Activated CD8-positive, alpha-beta T cell treated with anti-CD3 and anti-CD28 coated beads, Interleukin-2, amount 10 ng/mL, durations not matched to agents 7 days and 5 days (primary cell): ENCODE measurements at regions not wholly inside any gene's neighbourhood (a gene's known extent, or its start where the extent isn't known, plus 50 kb on each side); places are given as distances from the start of the nearest gene placed in this dataset.
"Not testable (repeated sequence)": the region's sequence is repeated elsewhere in the genome, so short reads cannot be mapped to it uniquely, and the experiment has no call there.

Experiments used
- ATAC-seq: fragments of 150-1000 bp; cut with Tn5 transposase; one replicate; pipeline ENCODE4 v1.10.0; 2021; ENCODE audit warnings: moderate library complexity
- CTCF ChIA-PET: fragments of 350-600 bp; sonication (Branson Sonifier 250); formaldehyde crosslinking; loops from one replicate; lab custom pipeline; 2021; ENCODE audit warnings: antibody characterized with exemption; lab: Charles Lee
- POLR2A ChIA-PET: fragments of 350-600 bp; sonication (Branson Sonifier 250); formaldehyde crosslinking; loops from one replicate; lab custom pipeline; 2021; ENCODE audit warnings: antibody characterized with exemption; lab: Charles Lee
- DNase-seq: peaks from one replicate; pipeline ENCODE4 v3.0.0-alpha.2; 2020
- H3K27ac Mint-ChIP-seq: one replicate; pipeline ENCODE4 v1.8.0; 2021; ENCODE audit warnings: mild to moderate bottlenecking, mixed read lengths
- H3K27me3 Mint-ChIP-seq: one replicate; pipeline ENCODE4 v1.8.0; 2021; ENCODE audit warnings: low read depth, mixed read lengths
- H3K36me3 Mint-ChIP-seq: one replicate; pipeline ENCODE4 v1.8.0; 2021; ENCODE audit warnings: low read depth, mixed read lengths
- H3K4me1 Mint-ChIP-seq: one replicate; pipeline ENCODE4 v1.8.0; 2021; ENCODE audit warnings: low read depth, mixed read lengths
- H3K4me3 Mint-ChIP-seq: one replicate; pipeline ENCODE4 v1.8.0; 2021; ENCODE audit warnings: mild to moderate bottlenecking, mixed read lengths
- H3K9me3 Mint-ChIP-seq: one replicate; pipeline ENCODE4 v1.8.0; 2022; ENCODE audit warnings: mixed read lengths; ENCODE audit not compliant: insufficient read depth

GRCh38 chr16:54879681-54880080 is 51.0 kb upstream of the IRX5 start:
- no peak for DNase-seq
- H3K27ac Mint-ChIP-seq = no peak overlapping the region
- POLR2A ChIA-PET = no interaction called here
- no peaks in the 10 kb centered on the region for H3K36me3 Mint-ChIP-seq
- H3K4me3 Mint-ChIP-seq = no peak overlapping the region
- H3K4me1 Mint-ChIP-seq = no peaks in the 10 kb centered on the region
- CTCF ChIA-PET = no interaction called here
- H3K9me3 Mint-ChIP-seq = peaks cover 4% of the 10 kb centered on the region
- H3K27me3 Mint-ChIP-seq = no peaks in the 10 kb centered on the region
- ATAC-seq = no peak

- Mint-ChIP-seq H3K4me1 (no peaks in the 10 kb centered on the region), H3K36me3 (no peaks in the 10 kb centered on the region), H3K27me3 (no peaks in the 10 kb centered on the region), H3K9me3 (no peaks in the 10 kb centered on the region), H3K27ac (no peak overlapping the region), H3K4me3 (no peak overlapping the region)
- no peak for ATAC-seq
- ChIA-PET CTCF (no interaction called here), POLR2A (no interaction called here)
- no peak for DNase-seq
Measured at GRCh38 chr16:54878301-54878700, 52.4 kb upstream of the IRX5 start.

GRCh38 chr16:54875443-54875842 is 55.2 kb upstream of the IRX5 start:
- no peaks in the 10 kb centered on the region for H3K27me3 Mint-ChIP-seq
- CTCF ChIA-PET = interaction anchor here (1.7 kb wide), 1 partner anchor 14 kb away, joined by 4 read pairs; no protein-coding TSS in a partner anchor
- no peak for ATAC-seq
- DNase-seq = no peak
- no peaks in the 10 kb centered on the region for H3K36me3 Mint-ChIP-seq
- H3K9me3 Mint-ChIP-seq = no peaks in the 10 kb centered on the region
- no peak overlapping the region for H3K27ac Mint-ChIP-seq
- POLR2A ChIA-PET = no interaction called here
- H3K4me1 Mint-ChIP-seq = no peaks in the 10 kb centered on the region
- no peak overlapping the region for H3K4me3 Mint-ChIP-seq

- H3K9me3 Mint-ChIP-seq, ATAC-seq, DNase-seq, H3K4me1 Mint-ChIP-seq, H3K4me3 Mint-ChIP-seq, H3K36me3 Mint-ChIP-seq, H3K27me3 Mint-ChIP-seq, H3K27ac Mint-ChIP-seq, POLR2A ChIA-PET: not testable (repeated sequence)
- CTCF ChIA-PET = interaction anchor here (0.7 kb wide), 1 partner anchor 19 kb away, joined by 3 read pairs; no protein-coding TSS in a partner anchor
Measured at GRCh38 chr16:54873716-54874373, 56.8 kb upstream of the IRX5 start.

GRCh38 chr16:54873071-54873470 is 57.6 kb upstream of the IRX5 start:
- DNase-seq (no peak), ATAC-seq (no peak)
- Mint-ChIP-seq H3K27me3 (no peaks in the 10 kb centered on the region), H3K9me3 (peaks cover 3% of the 10 kb centered on the region), H3K27ac (no peak overlapping the region), H3K4me3 (no peak overlapping the region), H3K36me3 (no peaks in the 10 kb centered on the region), H3K4me1 (no peaks in the 10 kb centered on the region)
- POLR2A ChIA-PET = no interaction called here
- CTCF ChIA-PET = interaction anchor here (0.6 to 0.7 kb wide), 2 partner anchors 18 to 524 kb away, joined by 3 read pairs; no protein-coding TSS in a partner anchor

GRCh38 chr16:54870151-54870550 is 60.5 kb upstream of the IRX5 start:
- Mint-ChIP-seq H3K9me3 (peaks cover 3% of the 10 kb centered on the region), H3K36me3 (no peaks in the 10 kb centered on the region), H3K27me3 (no peaks in the 10 kb centered on the region), H3K27ac (no peak overlapping the region), H3K4me3 (no peak overlapping the region), H3K4me1 (no peaks in the 10 kb centered on the region)
- POLR2A ChIA-PET = no interaction called here
- no peak for ATAC-seq
- DNase-seq = no peak
- CTCF ChIA-PET = no interaction called here

- Mint-ChIP-seq H3K27me3 (no peaks in the 10 kb centered on the region), H3K4me3 (no peak overlapping the region), H3K27ac (no peak overlapping the region), H3K36me3 (no peaks in the 10 kb centered on the region), H3K9me3 (peaks cover 3% of the 10 kb centered on the region), H3K4me1 (no peaks in the 10 kb centered on the region)
- POLR2A ChIA-PET = no interaction called here
- no peak for DNase-seq
- no peak for ATAC-seq
- CTCF ChIA-PET = no interaction called here
Measured at GRCh38 chr16:54867302-54867832, 63.3 kb upstream of the IRX5 start.

- Mint-ChIP-seq H3K27me3 (no peaks in the 10 kb centered on the region), H3K4me3 (no peak overlapping the region), H3K4me1 (no peaks in the 10 kb centered on the region), H3K9me3 (no peaks in the 10 kb centered on the region), H3K27ac (no peak overlapping the region), H3K36me3 (no peaks in the 10 kb centered on the region)
- CTCF ChIA-PET = no interaction called here
- ATAC-seq (no peak), DNase-seq (no peak)
- POLR2A ChIA-PET = no interaction called here
Measured at GRCh38 chr16:54862529-54862928, 68.1 kb upstream of the IRX5 start.

GRCh38 chr16:54856871-54857270 is 73.8 kb upstream of the IRX5 start:
- Mint-ChIP-seq H3K27me3 (no peaks in the 10 kb centered on the region), H3K4me1 (no peaks in the 10 kb centered on the region), H3K9me3 (peaks cover 4% of the 10 kb centered on the region), H3K27ac (no peak overlapping the region), H3K36me3 (no peaks in the 10 kb centered on the region), H3K4me3 (no peak overlapping the region)
- ChIA-PET POLR2A (no interaction called here), CTCF (no interaction called here)
- DNase-seq = no peak
- no peak for ATAC-seq

- Mint-ChIP-seq H3K9me3 (peaks cover 6% of the 10 kb centered on the region), H3K36me3 (no peaks in the 10 kb centered on the region), H3K27ac (no peak overlapping the region), H3K4me1 (no peaks in the 10 kb centered on the region), H3K4me3 (no peak overlapping the region), H3K27me3 (no peaks in the 10 kb centered on the region)
- ATAC-seq (no peak), DNase-seq (no peak)
- POLR2A ChIA-PET = no interaction called here
- CTCF ChIA-PET = no interaction called here
Measured at GRCh38 chr16:54847609-54848008, 83.1 kb upstream of the IRX5 start.

GRCh38 chr16:54847207-54847606 is 83.5 kb upstream of the IRX5 start:
- ATAC-seq = no peak
- POLR2A ChIA-PET = no interaction called here
- no peak for DNase-seq
- Mint-ChIP-seq H3K27ac (no peak overlapping the region), H3K4me3 (no peak overlapping the region), H3K36me3 (no peaks in the 10 kb centered on the region), H3K9me3 (peaks cover 6% of the 10 kb centered on the region), H3K4me1 (no peaks in the 10 kb centered on the region), H3K27me3 (no peaks in the 10 kb centered on the region)
- CTCF ChIA-PET = no interaction called here

- DNase-seq (no peak), ATAC-seq (no peak)
- Mint-ChIP-seq H3K27me3 (no peaks in the 10 kb centered on the region), H3K27ac (no peak overlapping the region), H3K36me3 (no peaks in the 10 kb centered on the region), H3K9me3 (peaks cover 6% of the 10 kb centered on the region), H3K4me1 (no peaks in the 10 kb centered on the region), H3K4me3 (no peak overlapping the region)
- POLR2A ChIA-PET = no interaction called here
- CTCF ChIA-PET = no interaction called here
Measured at GRCh38 chr16:54846766-54847165, 83.9 kb upstream of the IRX5 start.

GRCh38 chr16:54843424-54843750 is 87.3 kb upstream of the IRX5 start:
- CTCF ChIA-PET = no interaction called here
- POLR2A ChIA-PET = no interaction called here

More at GRCh38 chr16:54843424-54843750, 87.3 kb upstream of the IRX5 start:
- Mint-ChIP-seq H3K27me3 (no peaks in the 10 kb centered on the region), H3K4me3 (no peak overlapping the region), H3K9me3 (peaks cover 6% of the 10 kb centered on the region), H3K4me1 (no peaks in the 10 kb centered on the region), H3K27ac (no peak overlapping the region), H3K36me3 (no peaks in the 10 kb centered on the region)
- no peak for DNase-seq
- no peak for ATAC-seq
